ENCODE measurements at regions not wholly inside any gene's neighbourhood (a gene's known extent, or its start where the extent isn't known, plus 50 kb on each side); places are given as distances from the start of the nearest gene placed in this dataset.

DNA sequence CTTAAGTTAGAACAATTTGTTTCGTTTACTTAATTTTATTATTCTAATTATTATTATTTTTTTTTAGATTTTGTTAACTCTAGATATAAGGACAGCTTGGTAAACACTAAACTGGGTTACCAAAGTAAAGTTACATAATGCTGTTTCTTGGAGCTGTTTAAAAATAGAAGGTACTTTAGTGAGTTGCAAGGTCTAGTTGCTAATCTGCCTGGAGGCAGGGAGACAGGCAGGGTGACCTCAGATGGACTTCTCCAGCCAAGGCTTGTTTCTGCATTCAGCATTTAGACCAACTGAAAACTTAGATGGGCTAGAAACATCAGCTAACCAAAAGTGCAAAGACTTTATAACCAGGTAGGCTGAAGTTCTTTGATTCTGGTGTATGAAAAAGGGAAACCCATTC, 336.4 kb upstream of the GRM7 start:
- TF ChIP-seq, protein P1, sequence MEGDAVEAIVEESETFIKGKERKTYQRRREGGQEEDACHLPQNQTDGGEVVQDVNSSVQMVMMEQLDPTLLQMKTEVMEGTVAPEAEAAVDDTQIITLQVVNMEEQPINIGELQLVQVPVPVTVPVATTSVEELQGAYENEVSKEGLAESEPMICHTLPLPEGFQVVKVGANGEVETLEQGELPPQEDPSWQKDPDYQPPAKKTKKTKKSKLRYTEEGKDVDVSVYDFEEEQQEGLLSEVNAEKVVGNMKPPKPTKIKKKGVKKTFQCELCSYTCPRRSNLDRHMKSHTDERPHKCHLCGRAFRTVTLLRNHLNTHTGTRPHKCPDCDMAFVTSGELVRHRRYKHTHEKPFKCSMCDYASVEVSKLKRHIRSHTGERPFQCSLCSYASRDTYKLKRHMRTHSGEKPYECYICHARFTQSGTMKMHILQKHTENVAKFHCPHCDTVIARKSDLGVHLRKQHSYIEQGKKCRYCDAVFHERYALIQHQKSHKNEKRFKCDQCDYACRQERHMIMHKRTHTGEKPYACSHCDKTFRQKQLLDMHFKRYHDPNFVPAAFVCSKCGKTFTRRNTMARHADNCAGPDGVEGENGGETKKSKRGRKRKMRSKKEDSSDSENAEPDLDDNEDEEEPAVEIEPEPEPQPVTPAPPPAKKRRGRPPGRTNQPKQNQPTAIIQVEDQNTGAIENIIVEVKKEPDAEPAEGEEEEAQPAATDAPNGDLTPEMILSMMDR (IDR thresholded peaks at IDR 0.05), result no peak
- no peak for TF ChIP-seq POLR2A (IDR thresholded peaks at IDR 0.05)
- no peak for TF ChIP-seq EP300 (IDR thresholded peaks at IDR 0.05)
- TF ChIP-seq POLR2AphosphoS5 (IDR thresholded peaks at IDR 0.05), result no peak
